GM23338 (cell line): ENCODE measurements at regions not wholly inside any gene's neighbourhood (a gene's known extent, or its start where the extent isn't known, plus 50 kb on each side); places are given as distances from the start of the nearest gene placed in this dataset.

Experiments used
- CREB1 ChIP-seq: fragments of 250-450 bp; sonication (Bioruptor Pico); IDR thresholded peaks from 2 replicates; pipeline ENCODE4 v1.5.0; 2020; ENCODE audit warnings: low read depth, mild to moderate bottlenecking, moderate library complexity
- CTCF ChIP-seq, 2 experiments: fragments of 200-600 bp in 1 of 2; sonication (generic) in 1 of 2; conservative IDR thresholded peaks; 2 replicates each; pipeline versions ENCODE4 v1.5.1 to v1.6.1; 2016 to 2017; ENCODE audit warnings: antibody characterized with exemption in 2 of 2, low read depth in 2 of 2, mild to moderate bottlenecking in 2 of 2, moderate library complexity in 1 of 2
- EZH2 ChIP-seq: fragments of 200-600 bp; sonication (generic); IDR thresholded peaks from one replicate; pipeline ENCODE4 v1.8.0; 2017; ENCODE audit warnings: antibody characterized with exemption, mild to moderate bottlenecking, low read depth; ENCODE audit not compliant: unreplicated experiment
- EZH2phosphoT487 ChIP-seq: fragments of 200-600 bp; sonication (generic); IDR thresholded peaks from one replicate; pipeline ENCODE4 v1.8.1; 2018; ENCODE audit warnings: antibody characterized with exemption; ENCODE audit not compliant: unreplicated experiment
- POLR2AphosphoS5 ChIP-seq: IDR thresholded peaks from 2 replicates; pipeline ENCODE4 v1.6.1; 2016; ENCODE audit warnings: antibody characterized with exemption, low read depth

GRCh38 chrY:19869715-19870114 is 125.2 kb upstream of the KDM5D start:
- TF ChIP-seq CREB1 (CRISPR knock-in tag) (no peak), EZH2 (no peak), POLR2AphosphoS5 (no peak), CTCF (conservative IDR thresholded peaks at IDR 0.05; ENCODE audit: low read depth in 2 of 2) (no peak), EZH2phosphoT487 (no peak)
